NCI-H1092 (cell line): ENCODE measurements at regions not wholly inside any gene's neighbourhood (a gene's known extent, or its start where the extent isn't known, plus 50 kb on each side); places are given as distances from the start of the nearest gene placed in this dataset.
A peak's percentile ranks its signal among the peaks of the same experiment; 100 is the strongest.

Experiments
- DNase-seq: peaks from one replicate; lab custom pipeline; 2025; lab: John Stamatoyannopoulos, UW

DNA sequence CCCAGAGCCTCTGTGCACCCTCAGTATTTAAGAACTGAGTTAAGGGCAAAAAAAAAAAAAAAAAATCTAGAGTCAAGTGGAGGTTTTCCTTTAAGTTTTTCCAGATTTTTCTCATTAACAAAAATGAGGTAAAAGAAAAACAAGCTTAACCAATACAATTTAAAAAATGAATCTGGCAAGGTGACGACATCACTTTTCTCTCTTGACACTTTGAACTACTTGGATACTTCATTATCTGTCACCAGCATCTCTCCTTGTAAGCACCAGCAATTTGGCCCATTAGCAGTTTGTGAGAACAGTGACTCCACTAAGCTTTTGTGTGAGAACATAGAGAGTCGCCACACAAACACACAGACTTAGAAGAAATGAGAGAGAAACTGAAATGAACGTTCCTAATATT, 345.7 kb upstream of the SLC30A5 start:
- no peak for DNase-seq

GRCh38 chr5:68749077-68749476, 344.7 kb upstream of the SLC30A5 start:
- DNase-seq: no peak

DNA sequence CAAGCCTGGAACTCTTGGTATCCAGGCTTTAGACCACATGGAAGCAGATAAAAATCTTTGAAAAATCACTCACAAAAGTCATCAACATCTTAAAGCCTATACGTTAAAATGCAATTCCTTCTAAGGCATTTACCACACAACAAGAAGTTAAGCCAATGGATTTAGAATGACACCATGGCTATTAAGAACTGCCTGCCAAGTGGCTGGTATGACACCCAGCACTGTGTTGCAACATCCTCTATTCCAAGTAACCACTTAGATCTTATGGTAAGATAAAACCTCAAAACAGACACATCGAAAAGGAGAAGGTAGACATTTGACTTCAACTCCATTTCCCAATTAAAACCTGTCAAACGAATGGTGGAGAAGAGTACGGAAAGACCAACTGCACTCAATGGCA, 344.2 kb upstream of the SLC30A5 start:
- no peak for DNase-seq

DNA sequence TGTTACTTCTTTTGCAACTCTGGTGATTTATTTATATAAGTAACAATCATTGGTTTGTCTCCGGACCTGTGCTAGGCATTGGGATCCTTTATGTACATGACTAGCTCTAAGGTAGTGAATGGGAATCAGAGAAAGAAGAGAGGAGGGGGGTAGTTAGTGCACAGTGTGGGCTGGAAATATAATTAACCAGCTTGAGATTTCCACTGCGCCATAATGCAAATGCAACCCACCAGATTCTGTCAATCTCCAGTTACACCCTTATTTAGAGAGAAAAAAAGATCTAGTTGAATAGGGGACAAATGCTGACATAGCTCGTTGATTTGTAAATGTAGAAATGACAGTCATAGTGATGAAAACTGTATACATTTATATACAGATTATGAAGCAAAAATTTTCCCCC, 342.2 kb upstream of the SLC30A5 start:
- DNase-seq: no peak

GRCh38 chr5:68754536-68754935, 339.3 kb upstream of the SLC30A5 start:
- DNase-seq: no peak

GRCh38 chr5:68755293-68755692, 338.5 kb upstream of the SLC30A5 start:
- no peak for DNase-seq

DNA sequence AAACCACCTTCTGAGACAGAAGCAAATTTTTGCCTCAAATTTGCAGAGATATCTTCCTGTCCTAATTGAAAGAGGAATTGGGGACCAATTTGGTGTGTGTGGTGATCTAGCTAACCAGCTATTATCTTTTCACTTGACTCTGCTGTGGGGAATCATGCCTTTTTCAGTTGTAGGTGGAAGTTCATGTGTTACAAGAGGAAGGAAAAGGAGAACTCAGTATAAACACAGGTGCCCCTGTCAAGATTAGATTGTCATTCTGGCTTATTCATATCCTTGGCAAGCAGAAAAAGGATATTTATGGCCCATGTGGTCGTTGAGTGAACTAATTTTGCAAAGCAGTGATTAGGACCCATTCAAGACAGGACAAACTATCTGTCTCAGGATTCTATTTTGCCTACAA, 336.8 kb upstream of the SLC30A5 start:
- DNase-seq: no peak

GRCh38 chr5:68757626-68758212, 336.1 kb upstream of the SLC30A5 start:
- no peak for DNase-seq

DNA sequence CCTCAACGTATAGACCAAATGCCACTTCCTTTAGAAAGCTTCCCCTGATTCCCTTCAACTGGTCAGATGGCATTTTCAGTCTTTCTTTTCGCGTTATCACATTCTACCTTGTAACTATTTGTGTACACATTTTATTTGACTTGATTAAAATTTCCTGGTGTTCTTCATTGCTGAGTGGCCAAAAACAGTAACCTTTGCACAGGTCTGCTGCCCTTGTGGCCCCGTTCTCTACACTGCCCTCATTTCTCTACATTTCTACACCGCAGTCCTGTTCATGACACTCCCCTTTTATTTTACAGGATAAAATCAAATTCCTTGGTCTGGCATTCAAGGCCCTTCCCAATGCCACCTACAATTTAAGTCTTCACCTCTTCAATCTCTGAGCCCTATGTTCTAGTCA, 334.2 kb upstream of the SLC30A5 start:
- DNase-seq: no peak

DNA sequence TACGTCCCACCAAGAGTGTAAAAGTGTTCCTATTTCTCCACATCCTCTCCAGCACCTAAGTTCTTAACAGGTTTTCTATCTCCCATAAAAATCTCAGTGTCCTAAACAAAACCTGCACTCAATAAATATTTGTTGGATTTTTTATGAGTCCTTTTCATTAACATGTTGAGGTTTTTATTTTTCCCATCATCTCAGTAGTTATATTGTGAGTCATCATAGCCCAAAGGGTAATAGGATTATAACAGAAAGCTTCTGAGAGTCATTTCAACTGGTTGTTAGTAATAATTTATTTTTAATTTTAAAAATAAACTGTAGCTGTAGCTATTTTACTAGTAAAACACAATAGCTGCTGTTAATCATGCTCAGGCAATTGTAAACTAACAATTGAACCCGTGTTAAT, 331.6 kb upstream of the SLC30A5 start:
- no peak for DNase-seq

DNA sequence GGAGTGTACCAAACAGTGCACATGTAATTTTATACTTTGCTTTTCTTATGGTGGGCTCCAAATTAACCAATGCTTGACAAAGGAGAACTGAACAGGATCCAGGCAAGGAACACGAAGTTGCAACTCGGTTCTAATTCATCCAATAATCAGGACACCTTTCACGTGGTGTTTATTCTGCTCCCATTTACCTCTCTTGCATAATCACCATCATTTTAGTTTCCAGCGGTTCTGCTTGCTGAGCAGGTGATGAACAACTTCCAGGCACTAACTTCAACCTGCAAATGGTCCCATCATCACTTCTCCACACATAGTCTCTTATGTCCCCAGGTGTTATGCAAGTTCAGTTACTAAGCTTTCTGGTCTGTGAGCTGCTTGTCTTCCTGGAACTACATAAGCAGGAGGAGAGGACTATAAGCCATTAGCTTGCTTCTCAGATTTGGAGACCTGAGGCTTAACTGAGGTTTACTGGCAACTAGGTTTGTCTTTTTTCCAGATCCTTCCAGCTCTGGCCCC, 326.8 kb upstream of the SLC30A5 start:
- no peak for DNase-seq

GRCh38 chr5:68770551-68770950, 323.3 kb upstream of the SLC30A5 start:
- no peak for DNase-seq

DNA sequence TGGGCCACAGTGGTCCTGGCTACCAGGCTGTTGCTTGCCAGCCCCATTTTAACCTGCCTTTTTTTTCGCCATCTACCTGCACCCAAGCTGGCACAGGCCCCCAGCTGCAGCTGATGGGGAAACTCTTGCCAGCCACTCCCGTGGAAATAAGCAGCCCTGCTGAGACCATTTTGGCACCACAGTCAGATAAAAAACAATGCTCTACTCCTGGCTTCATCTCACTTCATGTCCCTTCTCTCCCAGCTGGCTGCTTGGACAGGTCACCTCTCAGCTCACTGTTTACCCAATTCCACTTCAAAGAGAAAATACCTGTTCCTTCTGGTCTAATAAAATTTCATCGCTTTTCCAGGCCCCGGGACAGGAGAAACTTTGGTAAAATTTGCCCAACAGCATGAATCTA, 322.6 kb upstream of the SLC30A5 start:
- peak; percentile 20 for DNase-seq

- no peak for DNase-seq
Observed at GRCh38 chr5:68771732-68772131, 322.1 kb upstream of the SLC30A5 start.

DNA sequence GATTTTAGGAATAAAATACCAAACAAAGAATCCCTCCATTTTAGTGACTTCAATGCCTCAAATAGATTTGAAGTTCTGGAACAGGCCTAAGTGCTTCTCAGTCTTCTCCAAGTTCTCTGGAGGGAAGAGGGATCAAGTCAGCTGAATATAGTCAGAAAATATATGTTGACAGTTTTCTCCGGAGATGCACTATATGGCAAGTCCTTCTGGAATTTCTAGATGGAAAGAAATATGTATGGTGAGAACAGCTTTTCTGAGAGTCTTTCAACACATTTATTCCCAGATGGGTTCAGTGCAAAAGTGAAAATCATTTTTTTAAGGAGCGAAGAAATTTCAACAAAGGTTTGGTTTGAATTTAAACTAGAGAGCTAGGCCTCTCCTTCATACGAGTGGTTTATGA, 317.4 kb upstream of the SLC30A5 start:
- no peak for DNase-seq

- no peak for DNase-seq
Observed at GRCh38 chr5:68777135-68777534, 316.7 kb upstream of the SLC30A5 start.

GRCh38 chr5:68778484-68778883, 315.3 kb upstream of the SLC30A5 start:
- DNase-seq: no peak

DNA sequence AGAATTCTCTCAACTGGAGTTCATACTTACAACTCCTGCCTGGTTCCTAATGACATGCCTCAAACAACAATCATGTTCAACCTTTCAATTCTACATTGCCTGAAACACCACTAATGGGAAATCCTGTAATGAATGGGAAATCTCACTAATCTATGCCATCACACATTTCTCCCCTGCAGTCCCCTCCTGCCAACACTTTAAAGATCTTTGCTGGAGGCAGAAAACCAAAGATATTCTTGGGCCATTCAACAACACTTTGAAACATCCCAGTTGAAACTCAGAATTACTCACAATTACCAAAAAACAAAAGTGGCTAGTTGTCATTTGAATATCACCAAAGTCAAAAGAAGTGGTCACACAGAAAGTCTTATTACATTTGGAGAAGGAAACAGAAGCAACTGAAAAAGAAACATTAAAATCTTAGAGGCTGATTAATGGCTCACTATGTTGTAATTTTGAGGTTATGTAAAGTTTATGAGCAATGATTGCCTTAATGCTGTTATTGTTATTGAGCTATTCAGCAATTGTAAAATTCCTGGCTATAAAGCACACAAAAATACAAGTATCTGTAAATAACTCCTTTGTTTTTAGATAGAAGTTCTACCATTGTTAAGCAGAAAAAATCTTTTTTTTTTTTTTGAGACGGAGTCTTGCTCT, 313.4 kb upstream of the SLC30A5 start:
- DNase-seq: no peak

GRCh38 chr5:68793074-68793473, 300.7 kb upstream of the SLC30A5 start:
- DNase-seq: no peak

- DNase-seq: no peak
Observed at GRCh38 chr5:68793993-68794392, 299.8 kb upstream of the SLC30A5 start.

DNA sequence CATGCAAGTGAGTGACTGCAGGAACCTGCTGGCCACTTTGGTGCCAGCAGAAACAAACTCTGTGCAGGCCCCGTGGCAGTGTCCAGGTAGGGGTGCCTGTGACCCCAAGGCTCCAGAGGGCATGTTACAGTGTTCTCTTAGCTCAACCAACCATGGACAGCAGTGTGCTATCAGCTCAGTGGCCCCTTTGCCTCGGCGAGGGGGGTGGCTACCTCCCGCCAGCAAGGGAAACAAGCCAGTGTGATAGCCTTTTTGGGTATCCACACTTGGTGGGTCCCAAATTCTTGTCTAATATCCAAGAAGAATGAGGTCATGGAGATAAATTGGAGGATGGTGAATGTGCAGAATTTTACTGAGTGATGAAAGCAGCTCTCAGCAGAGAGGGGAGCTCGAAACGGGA, 298.6 kb upstream of the SLC30A5 start:
- DNase-seq: no peak

DNA sequence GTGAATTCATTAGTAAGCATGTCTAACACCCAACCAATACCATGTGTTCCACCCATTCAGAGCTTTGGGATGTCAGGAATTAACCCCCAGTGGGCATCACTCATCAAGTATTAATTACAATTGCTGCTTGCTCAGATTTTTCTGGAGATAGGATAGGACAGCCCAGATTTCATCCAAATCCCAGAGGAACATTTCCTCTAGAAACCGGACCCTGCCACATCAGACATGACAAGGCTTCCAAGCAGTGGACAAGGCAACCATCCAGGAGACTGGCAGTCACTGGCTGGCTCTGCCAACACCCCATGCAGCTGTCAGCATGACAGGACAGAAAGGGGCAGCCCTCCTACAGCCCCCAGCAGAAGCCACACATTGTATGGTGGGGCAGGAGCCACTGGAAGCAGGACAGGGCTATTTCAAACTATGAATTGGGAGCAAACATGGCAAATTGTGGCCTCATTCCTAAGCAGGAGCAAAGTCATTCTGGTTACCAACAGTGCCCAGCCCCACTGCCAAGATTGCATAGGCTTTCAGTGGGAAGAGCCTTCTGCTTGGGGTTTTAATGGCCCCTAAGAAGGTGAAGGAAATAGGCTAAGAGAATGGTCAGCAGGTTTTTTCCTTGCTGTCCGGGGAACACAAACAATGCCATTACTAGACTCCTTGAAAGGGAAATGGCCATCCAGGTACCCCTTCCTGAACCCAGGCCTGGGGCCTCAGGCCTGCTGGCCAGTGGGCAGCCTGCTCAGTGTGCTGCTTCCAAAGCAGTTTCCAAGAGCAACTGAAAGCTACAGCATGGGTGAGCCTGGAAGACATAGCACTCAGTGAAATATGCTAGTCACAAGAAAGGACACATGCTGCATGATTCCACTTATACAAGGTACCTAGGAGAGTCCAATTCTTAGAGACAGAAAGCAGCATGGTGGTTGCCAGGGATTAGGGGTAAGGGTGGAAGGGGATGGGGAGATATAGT, 294.7 kb upstream of the SLC30A5 start:
- DNase-seq: no peak

DNA sequence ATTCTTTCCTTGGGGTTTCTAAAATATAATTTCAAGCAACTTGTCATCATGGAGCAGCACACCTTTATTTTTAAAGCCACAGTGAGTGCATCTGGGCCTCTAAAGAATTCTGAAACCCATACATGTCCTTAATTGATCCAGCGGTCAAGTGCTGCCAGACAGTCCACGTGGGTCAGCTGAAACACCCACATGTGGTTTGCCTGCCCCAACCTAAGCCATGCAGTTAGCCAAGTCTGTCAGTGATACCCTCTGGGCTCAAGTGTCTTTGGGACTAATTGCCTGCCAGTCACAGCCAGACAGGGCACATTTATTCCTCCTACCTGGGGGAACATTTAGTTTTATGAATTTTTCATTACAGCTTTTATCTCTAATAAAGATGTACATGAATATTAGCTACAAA, 291.4 kb upstream of the SLC30A5 start:
- no peak for DNase-seq
